Activated CD8-positive, alpha-beta memory T cell treated with anti-CD3 and anti-CD28 coated beads, Interleukin-2, amount 50 U/mL, for 48 hours (primary cell): ENCODE measurements at regions not wholly inside any gene's neighbourhood (a gene's known extent, or its start where the extent isn't known, plus 50 kb on each side); places are given as distances from the start of the nearest gene placed in this dataset.
"Not testable (repeated sequence)": the region's sequence is repeated elsewhere in the genome, so short reads cannot be mapped to it uniquely, and the experiment has no call there.

Source experiments
- DNase-seq: peaks from one replicate; pipeline ENCODE4 v3.0.0-alpha.2; 2020

- no peak for DNase-seq
These were observed 219.9 kb upstream of the IRS2 start for GRCh38 chr13:110006304-110006703.

GRCh38 chr13:110005563-110005962 is 219.2 kb upstream of the IRS2 start:
- DNase-seq = no peak

DNA sequence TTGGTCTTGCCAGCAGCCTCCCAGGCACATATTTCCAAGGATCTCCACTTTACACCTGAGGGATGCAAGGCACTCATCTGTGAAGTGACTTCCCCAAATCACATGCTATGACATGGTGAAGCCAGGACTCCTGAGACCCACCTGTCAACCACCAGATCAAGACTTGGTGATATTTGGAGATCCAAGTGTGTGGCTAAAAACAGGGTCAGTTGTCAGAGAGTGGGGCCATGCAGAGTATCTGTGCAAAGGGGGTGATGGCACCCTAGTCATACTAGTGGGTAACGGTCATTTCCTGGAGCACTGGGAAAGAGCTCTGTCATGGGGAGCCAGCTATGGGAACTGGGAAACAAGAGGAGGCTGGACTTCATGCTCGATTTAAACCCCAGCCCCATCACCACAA is 218.4 kb upstream of the IRS2 start:
- DNase-seq = no peak

GRCh38 chr13:110001670-110002275 is 215.4 kb upstream of the IRS2 start:
- DNase-seq = no peak

GRCh38 chr13:110000534-110001345 is 214.4 kb upstream of the IRS2 start:
- DNase-seq = no peak

DNA sequence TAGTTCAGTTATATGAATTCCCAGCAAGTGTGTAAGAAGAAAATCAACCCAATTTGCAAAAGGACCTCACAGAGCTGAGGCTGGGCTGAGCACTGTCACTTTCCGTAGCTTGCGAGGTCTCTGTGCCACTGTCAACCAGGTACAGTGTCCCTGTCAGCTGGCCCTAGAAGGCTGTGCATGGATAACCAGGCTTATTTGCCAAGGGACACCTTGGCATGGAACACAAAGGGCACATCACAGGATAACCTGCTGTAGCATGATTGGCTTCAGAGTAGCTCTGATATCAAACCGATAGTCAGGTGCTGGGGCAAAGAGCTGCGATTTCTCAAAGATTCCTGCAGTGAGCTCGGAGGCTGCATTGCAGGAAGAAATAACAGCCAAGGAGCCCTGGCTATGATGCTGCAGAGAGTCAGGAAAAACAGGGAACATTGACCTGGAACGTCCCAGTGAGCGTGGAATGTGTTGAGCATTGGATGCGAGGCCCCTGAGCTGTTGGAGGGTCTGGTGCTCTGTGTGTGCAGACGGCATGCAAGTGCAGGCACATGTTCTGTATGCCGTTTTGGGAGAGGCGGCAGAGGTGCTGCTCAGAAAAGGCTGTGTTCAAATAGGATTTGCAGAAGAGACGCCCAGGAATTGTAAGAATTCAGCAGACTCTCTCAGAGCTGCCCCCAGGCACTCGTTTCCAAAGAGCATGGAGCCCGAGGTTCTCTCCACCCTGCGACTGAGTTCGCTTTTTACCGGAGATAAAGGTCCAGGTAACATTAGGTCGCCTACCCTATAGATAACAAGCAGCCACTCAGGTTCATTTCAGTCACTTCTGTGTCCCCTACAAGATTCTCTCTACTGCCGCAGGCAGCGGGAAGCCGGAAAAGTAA is 213.5 kb upstream of the IRS2 start:
- no peak for DNase-seq

DNA sequence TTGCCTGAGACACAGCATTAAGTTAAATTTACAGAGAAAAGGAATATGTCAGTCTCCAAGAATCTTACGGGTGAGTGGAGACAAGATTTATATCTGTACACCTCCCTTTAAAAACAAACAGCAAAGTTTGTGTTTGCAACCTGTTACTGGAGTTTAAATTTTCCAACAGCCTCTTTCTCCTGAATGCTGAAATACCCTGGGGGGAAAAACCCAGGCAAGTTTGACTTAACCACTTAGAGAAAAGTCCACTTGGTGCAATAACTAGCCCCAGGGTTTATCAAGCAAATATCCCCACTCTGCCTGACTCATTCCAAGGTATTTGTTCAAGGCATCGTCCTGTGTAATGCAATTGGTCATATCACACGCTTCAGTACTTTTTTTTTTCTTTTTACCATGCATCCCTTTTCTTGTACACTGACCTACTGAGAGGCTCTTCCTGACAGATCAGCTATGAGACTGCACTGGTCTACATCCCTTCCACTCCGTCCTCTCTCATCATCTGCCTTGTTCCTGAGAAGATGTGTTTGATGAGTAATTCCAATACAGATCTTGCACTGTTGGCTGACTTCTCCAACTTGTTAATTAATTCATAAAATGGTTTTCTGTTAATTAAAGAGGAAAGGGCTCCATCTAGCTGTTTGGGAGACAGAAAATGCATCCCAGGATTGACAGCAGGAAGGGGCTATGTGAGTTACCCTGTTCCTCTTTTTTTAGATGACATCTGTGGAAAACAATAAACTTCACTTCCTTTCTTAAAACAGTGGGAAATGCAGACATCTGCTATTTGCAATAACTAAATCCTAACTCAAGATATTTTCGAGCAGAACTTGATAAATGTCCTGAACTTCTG is 212.5 kb upstream of the IRS2 start:
- no peak for DNase-seq

GRCh38 chr13:109998037-109998436 is 211.7 kb upstream of the IRS2 start:
- DNase-seq = no peak

DNA sequence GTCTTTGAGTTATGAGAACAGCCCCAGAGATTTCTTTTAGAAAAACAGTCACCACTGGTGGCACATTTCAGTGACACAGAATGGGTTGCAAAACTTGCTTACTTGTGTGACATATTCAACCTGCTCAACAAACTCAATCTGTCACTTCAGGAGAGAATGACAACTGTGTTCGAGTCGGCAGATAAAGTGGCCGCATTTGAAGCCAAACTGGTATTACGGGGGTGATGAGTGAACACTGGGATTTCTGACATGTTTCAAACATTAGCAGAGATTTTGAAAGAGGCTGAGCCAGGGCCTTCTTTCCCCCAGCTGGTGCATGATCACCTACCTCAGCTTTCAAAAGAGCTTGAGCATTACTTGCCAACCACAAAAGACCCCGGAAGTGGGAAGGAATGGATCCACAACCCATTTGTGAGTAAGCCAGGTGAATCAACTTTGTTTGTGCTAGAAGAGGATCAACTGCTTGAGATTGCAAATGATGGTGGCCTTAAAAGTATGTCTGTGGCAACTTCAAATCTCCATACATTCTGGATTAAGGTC is 210.7 kb upstream of the IRS2 start:
- DNase-seq = not testable (repeated sequence)

- no peak for DNase-seq
These were observed 210.1 kb upstream of the IRS2 start for GRCh38 chr13:109996404-109996960.

DNA sequence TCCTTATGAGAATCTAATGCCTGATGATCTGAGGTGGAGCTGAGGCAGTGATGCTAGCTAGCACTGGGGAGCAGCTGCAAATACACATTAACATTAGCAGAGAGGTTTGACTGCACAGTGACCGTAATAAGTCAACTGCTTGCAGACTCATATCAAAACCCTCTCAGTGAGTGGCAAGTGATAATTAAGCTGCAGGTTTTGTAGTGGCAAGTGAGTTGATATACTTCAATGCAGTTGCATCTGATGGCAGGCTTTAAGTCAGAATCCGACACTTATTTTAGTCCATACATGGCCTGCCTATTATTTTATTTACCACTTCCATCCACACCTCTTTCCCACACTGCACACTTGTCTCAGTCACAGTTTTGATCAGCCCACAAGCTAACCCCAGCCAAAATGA is 209.2 kb upstream of the IRS2 start:
- no peak for DNase-seq

GRCh38 chr13:109990296-109990695 is 203.9 kb upstream of the IRS2 start:
- no peak for DNase-seq

GRCh38 chr13:109989686-109990085 is 203.3 kb upstream of the IRS2 start:
- DNase-seq = no peak

DNA sequence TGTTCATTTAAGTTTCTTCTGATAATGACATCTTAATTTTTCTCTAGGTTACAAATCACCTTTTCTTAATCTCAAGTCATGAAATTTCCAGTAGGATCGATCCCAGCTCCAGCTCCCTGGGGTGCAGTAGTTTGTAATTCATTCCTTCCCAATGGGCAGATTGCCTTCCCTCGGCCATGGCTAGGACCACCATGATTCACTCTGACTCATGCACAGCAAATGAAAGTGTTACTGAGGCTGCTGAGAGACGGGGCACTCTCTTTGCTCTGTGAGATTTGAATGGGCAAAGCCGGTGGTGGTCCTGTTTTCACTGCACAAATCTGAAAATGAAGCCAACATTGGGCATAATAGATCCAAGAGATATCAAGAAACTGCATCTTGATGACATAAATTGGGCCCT is 202.8 kb upstream of the IRS2 start:
- no peak for DNase-seq

GRCh38 chr13:109986851-109987250 is 200.5 kb upstream of the IRS2 start:
- DNase-seq = no peak

GRCh38 chr13:109985871-109986450 is 199.6 kb upstream of the IRS2 start:
- no peak for DNase-seq

DNA sequence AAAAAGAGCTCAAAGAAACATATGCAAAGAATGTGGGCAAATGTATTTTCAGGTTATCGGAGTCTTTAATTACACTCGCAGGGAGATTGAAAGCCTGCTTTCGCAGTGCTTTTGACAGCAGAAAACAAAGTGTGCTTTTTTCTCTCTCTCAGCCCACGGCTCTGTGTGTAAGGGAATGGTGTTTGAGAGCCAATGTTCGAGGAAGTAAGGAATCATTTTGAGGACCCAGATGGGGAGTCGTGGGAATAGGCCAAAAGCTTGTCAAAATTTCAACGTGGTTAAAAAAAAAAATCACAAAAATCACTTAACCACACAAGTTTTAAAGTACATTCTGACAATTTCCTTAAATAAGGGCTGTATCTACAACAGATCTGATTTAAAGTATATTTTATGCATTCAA is 197.1 kb upstream of the IRS2 start:
- DNase-seq = no peak

DNA sequence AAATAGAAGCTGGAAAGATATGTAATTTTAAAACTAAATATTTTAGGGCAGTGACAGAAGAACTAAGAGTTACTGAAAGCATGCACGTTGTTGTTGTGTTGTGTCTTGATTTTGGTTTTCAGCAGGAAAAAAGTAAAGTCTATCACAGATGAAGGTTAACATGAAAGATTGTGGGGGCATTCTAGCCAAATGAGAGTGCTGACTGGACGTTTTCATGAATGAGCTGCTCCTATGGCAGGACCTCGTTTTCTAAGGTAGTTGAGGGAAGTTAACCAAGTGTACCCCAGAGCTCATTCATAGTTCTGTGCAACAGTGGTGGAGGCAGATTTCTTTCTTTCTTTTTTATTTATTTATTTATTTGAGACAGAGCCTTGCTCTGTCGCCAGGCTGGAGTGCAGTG is 194.6 kb upstream of the IRS2 start:
- no peak for DNase-seq

- not testable (repeated sequence) for DNase-seq
These were observed 193.3 kb upstream of the IRS2 start for GRCh38 chr13:109979676-109980075.

DNA sequence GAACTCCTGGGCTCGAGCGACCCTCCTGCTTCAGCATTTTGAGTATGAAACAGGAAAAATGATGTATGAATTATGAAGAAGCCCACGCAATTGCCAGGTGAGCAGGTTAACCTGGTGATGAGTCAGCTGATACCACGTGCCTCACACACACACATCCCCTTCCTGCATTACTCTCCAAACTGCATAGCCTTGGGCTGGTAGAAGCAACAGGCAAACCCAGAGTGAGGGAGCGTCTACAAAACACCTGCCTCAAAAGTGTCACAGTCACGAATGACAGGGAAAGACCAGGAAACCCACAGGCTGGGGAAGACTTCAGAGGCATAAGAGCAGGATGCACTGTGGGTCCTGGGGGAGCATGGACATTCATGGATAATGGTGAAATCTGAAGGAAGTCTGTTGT is 192.8 kb upstream of the IRS2 start:
- DNase-seq = no peak

GRCh38 chr13:109977212-109977968 is 191.0 kb upstream of the IRS2 start:
- DNase-seq = no peak
